Left ventricle myocardium inferior (tissue), 1 donor: ENCODE measurements at regions not wholly inside any gene's neighbourhood (a gene's known extent, or its start where the extent isn't known, plus 50 kb on each side); places are given as distances from the start of the nearest gene placed in this dataset.
"Not testable (repeated sequence)": the region's sequence is repeated elsewhere in the genome, so short reads cannot be mapped to it uniquely, and the experiment has no call there.

Experiments
- DNase-seq: peaks from one replicate; pipeline ENCODE4 v3.0.0-alpha.2; 2020
- H3K27ac ChIP-seq: fragments of 200-600 bp; replicated peaks from 2 replicates; pipeline ENCODE4 v1.8.0; 2021
- H3K27me3 ChIP-seq: fragments of 200-600 bp; 2 replicates; pipeline ENCODE4 v1.8.0; 2021; ENCODE audit warnings: low read depth
- H3K36me3 ChIP-seq: fragments of 200-600 bp; 2 replicates; pipeline ENCODE4 v1.8.0; 2021
- H3K4me1 ChIP-seq: fragments of 200-600 bp; 2 replicates; pipeline ENCODE4 v1.8.0; 2021
- H3K4me3 ChIP-seq: fragments of 200-600 bp; 2 replicates; pipeline ENCODE4 v1.8.0; 2021; ENCODE audit warnings: mild to moderate bottlenecking, moderate library complexity
- H3K9me3 ChIP-seq: fragments of 200-600 bp; replicated peaks from 2 replicates; pipeline ENCODE4 v1.8.0; 2021
- CTCF ChIP-seq: fragments of 200-600 bp; IDR thresholded peaks from 2 replicates; pipeline ENCODE4 v1.8.0; 2021; ENCODE audit warnings: antibody characterized with exemption, mild to moderate bottlenecking, borderline replicate concordance
- intact Hi-C: fragments of 100-400 bp; cut with micrococcal nuclease; formaldehyde crosslinking; loops from one replicate; pipeline ENCODE4 v1.11.0; 2022
- donor health status: DM: no; HTN: yes; CAD: no; lungs with severe emphysema.

DNA sequence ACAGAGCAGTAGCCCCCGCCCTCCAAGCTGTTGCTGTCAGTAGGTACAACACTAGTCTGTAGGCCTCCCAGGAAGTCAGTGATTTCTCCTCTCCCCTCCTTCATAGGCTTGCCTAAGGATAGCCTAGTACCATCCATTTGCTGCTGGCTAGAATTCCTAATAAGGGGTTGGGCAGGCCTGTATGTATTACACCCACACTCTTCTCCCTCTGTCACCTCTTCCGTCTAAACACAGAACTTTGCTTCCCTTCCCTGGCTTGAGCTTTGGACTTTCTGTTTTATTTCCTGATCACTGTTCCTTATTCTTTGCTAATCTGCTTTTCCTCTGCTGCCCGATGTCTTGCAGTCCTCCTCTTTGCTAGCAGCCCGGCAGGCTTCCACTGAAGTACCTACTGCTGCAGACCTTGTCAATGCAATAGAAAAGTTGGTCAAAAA lies 93.4 kb upstream of the UMPS start:
- H3K27ac ChIP-seq = no peak overlapping the region
- no peaks in the 10 kb centered on the region for H3K9me3 ChIP-seq
- DNase-seq = no peak
- H3K27me3 ChIP-seq = no peaks in the 10 kb centered on the region
- no peak for TF ChIP-seq CTCF
- no peak overlapping the region for H3K4me3 ChIP-seq
- peaks cover 44% of the 10 kb centered on the region for H3K36me3 ChIP-seq
- peaks cover 7% of the 10 kb centered on the region for H3K4me1 ChIP-seq
- intact Hi-C loops = no loop called here

- intact Hi-C loops = no loop called here
- no peaks in the 10 kb centered on the region for H3K27me3 ChIP-seq
- peaks cover 7% of the 10 kb centered on the region for H3K4me1 ChIP-seq
- no peaks in the 10 kb centered on the region for H3K9me3 ChIP-seq
- H3K4me3 ChIP-seq = no peak overlapping the region
- DNase-seq = no peak
- H3K27ac ChIP-seq = no peak overlapping the region
- TF ChIP-seq CTCF = no peak
- H3K36me3 ChIP-seq = peaks cover 26% of the 10 kb centered on the region
These were observed 90.6 kb upstream of the UMPS start for GRCh38 chr3:124639406-124640237.

DNA sequence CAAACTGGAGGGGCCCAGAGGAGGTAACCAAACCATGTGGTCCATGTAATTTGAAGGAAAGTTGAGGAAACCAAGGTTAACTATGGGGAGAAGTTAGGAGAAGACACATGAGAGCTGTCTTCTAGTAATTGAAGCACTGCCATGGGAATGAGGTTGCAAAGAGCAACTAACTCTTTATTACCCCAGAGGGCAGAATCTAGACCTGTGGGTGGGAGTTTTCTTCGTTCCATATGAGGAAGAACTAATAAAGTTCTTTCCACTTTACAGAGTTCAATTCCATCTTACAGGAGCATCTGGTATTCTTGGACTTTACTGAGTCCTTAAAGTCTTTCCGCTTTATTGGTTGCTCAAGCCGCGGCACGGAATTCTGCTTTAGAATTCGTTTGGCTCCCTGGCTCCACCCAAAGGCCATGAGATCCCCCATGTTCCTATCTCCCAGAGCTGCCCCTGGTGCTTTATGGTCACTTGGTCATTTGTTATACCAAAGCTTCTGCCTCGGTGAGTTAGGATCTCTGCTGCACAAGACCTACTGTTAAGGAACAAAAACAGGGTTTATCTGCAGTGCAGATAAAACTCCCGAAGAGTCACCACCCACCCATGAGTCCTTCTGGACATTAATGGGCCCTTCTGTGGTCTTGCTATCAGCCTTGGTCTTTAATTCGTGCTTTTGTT lies 89.5 kb upstream of the UMPS start:
- Histone ChIP-seq H3K9me3 (no peaks in the 10 kb centered on the region), H3K4me1 (peaks cover 7% of the 10 kb centered on the region), H3K4me3 (no peak overlapping the region), H3K36me3 (peaks cover 19% of the 10 kb centered on the region), H3K27me3 (no peaks in the 10 kb centered on the region), H3K27ac (no peak overlapping the region)
- no peak for TF ChIP-seq CTCF
- intact Hi-C loops = no loop called here
- DNase-seq = no peak

DNA sequence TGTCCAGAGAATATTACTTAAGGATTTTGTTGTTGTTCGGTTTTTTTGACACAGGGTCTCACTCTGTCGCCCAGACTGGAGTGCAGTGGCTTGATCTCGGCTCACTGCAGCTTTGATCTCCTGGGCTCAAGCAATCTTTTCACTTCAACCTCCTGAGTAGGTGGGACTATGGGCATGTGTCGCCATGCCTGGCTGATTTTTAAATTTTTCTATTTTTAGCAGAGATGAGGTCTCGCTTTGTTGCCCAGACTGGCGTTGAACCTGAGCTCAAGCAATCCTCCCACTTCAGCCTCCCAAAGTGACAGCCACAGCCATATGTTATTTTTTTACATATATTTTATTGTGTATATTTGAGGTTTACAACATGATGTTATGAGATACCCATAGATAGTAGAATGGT lies 86.8 kb upstream of the UMPS start:
- Histone ChIP-seq H3K4me1 (peaks cover 7% of the 10 kb centered on the region), H3K27ac (no peak overlapping the region), H3K9me3 (no peaks in the 10 kb centered on the region), H3K27me3 (no peaks in the 10 kb centered on the region), H3K4me3 (no peak overlapping the region), H3K36me3 (peaks cover 22% of the 10 kb centered on the region)
- intact Hi-C loops = no loop called here
- no peak for TF ChIP-seq CTCF
- DNase-seq = no peak

DNA sequence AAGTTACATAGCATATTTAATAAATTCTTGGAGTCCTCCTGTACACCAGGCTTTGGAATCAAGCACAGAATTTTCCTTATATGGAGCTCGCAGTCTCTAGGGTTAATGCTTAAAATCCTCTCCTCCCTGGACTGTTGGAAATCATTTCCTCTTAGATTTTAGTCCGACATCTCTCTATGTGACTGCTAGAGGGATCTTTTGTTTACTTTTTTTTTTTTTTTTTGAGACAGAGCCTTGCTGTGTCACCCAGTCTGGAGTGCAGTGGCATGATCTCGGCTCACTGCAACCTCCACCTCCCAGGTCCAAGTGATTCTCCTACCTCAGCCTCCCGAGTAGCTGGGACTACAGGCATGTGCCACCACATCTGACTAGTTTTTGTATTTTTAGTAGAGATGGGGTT lies 84.1 kb upstream of the UMPS start:
- H3K4me3 ChIP-seq, H3K27ac ChIP-seq, H3K27me3 ChIP-seq, DNase-seq, intact Hi-C loops, H3K9me3 ChIP-seq: not testable (repeated sequence)
- peaks cover 15% of the 10 kb centered on the region for H3K4me1 ChIP-seq
- peaks cover 22% of the 10 kb centered on the region for H3K36me3 ChIP-seq

DNA sequence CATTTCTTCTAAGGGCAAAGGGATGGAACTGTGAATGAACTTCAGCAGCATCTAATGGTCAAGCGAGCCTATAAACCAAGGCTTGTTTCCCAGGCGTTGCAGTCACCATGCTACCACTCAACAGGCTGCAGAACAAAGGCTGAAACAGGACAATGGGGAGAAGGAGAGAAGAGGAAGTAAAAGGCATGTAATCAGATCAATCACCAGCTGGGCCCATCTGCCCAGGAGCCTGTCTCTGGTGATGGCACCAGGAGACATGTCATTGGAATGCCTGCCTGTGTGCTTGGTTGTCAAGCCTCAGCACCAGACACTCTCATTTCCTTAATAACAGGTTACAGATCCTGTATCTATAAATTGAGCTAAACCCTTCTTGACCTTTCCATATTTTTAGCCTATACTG lies 81.7 kb upstream of the UMPS start:
- Histone ChIP-seq H3K9me3 (no peaks in the 10 kb centered on the region), H3K27ac (no peak overlapping the region), H3K27me3 (no peaks in the 10 kb centered on the region), H3K4me1 (peaks cover 23% of the 10 kb centered on the region), H3K36me3 (peaks cover 33% of the 10 kb centered on the region), H3K4me3 (no peak overlapping the region)
- no peak for DNase-seq
- TF ChIP-seq CTCF = no peak
- intact Hi-C loops = no loop called here
